CD4-positive, CD25-positive, alpha-beta regulatory T cell (primary cell): ENCODE measurements at regions not wholly inside any gene's neighbourhood (a gene's known extent, or its start where the extent isn't known, plus 50 kb on each side); places are given as distances from the start of the nearest gene placed in this dataset.
"Not testable (repeated sequence)": the region's sequence is repeated elsewhere in the genome, so short reads cannot be mapped to it uniquely, and the experiment has no call there.

Experiments
- ATAC-seq, 2 donors: fragments of 150-1000 bp; cut with Tn5 transposase; one replicate each; pipeline ENCODE4 v1.10.0; 2021; ENCODE audit warnings: low read depth in 2 of 2, moderate number of reproducible peaks in 2 of 2, moderate library complexity in 1 of 2
- DNase-seq, 3 donors: peaks; one replicate each; pipeline versions ENCODE4 v3.0.0 to v3.0.0-alpha.2; 2012 to 2022; ENCODE audit warnings: mixed read lengths in 1 of 3
- H3K27ac ChIP-seq: one replicate; pipeline ENCODE4 v1.7.0; 2013; ENCODE audit warnings: mild to moderate bottlenecking, low read length; ENCODE audit not compliant: insufficient read depth, poor library complexity, severe bottlenecking
- H3K27me3 ChIP-seq: one replicate; pipeline ENCODE4 v1.7.0; 2013; ENCODE audit warnings: low read length; ENCODE audit not compliant: control insufficient read depth, insufficient read depth
- H3K36me3 ChIP-seq: one replicate; pipeline ENCODE4 v1.7.0; 2013; ENCODE audit warnings: mild to moderate bottlenecking, low read length, moderate library complexity; ENCODE audit not compliant: control insufficient read depth, insufficient read depth
- H3K4me1 ChIP-seq: 2 replicates; pipeline ENCODE4 v1.7.0; 2013; ENCODE audit warnings: mild to moderate bottlenecking, low read length; ENCODE audit not compliant: insufficient read depth, control insufficient read depth, poor library complexity, severe bottlenecking
- H3K4me3 ChIP-seq: one replicate; pipeline ENCODE4 v1.7.0; 2013; ENCODE audit warnings: low read depth, mild to moderate bottlenecking, low read length, moderate library complexity
- H3K9me3 ChIP-seq, 2 experiments: 1 replicate in 1 of 2; 2 replicates in 1 of 2; pipeline ENCODE4 v1.7.0; 2013; ENCODE audit warnings: low read length in 2 of 2, mild to moderate bottlenecking in 1 of 2, moderate library complexity in 1 of 2; ENCODE audit not compliant: control insufficient read depth in 2 of 2
- H3K27ac Mint-ChIP-seq, 3 donors: one replicate each; pipeline ENCODE4 v1.8.0; 2020 to 2022; ENCODE audit warnings: mild to moderate bottlenecking in 3 of 3, mixed read lengths in 3 of 3, moderate library complexity in 2 of 3
- H3K27me3 Mint-ChIP-seq: one replicate; pipeline ENCODE4 v1.8.0; 2022; ENCODE audit warnings: mild to moderate bottlenecking, mixed read lengths
- H3K36me3 Mint-ChIP-seq: one replicate; pipeline ENCODE4 v1.8.0; 2020; ENCODE audit warnings: mixed read lengths
- H3K4me1 Mint-ChIP-seq, 4 donors: one replicate each; pipeline ENCODE4 v1.8.0; 2020 to 2022; ENCODE audit warnings: mixed read lengths in 4 of 4, mild to moderate bottlenecking in 1 of 4
- H3K4me3 Mint-ChIP-seq, 4 donors: one replicate each; pipeline ENCODE4 v1.8.0; 2020 to 2022; ENCODE audit warnings: mild to moderate bottlenecking in 4 of 4, mixed read lengths in 4 of 4, moderate library complexity in 3 of 4
- H3K9me3 Mint-ChIP-seq, 7 donors: one replicate each; pipeline ENCODE4 v1.8.0; 2020 to 2022; ENCODE audit warnings: mixed read lengths in 7 of 7, mild to moderate bottlenecking in 3 of 7, moderate library complexity in 2 of 7

GRCh38 chr3:153462545-153462944, 300.5 kb downstream of the RAP2B start:
- no peak overlapping the region for H3K4me3 Mint-ChIP-seq
- H3K9me3 ChIP-seq, result no peaks in the 10 kb centered on the region
- peak in 1 of 3 donors; percentile 4 for DNase-seq
- peaks cover 7% of the 10 kb centered on the region for H3K4me1 ChIP-seq
- no peak overlapping the region for H3K4me3 ChIP-seq
- no peaks in the 10 kb centered on the region for H3K27me3 Mint-ChIP-seq
- peaks cover 0 to 12% (median 7%) of the 10 kb centered on the region in 4 donors for H3K4me1 Mint-ChIP-seq
- no peak overlapping the region for H3K27ac Mint-ChIP-seq
- no peaks in the 10 kb centered on the region for H3K9me3 Mint-ChIP-seq
- no peak for ATAC-seq
- no peaks in the 10 kb centered on the region for H3K36me3 ChIP-seq
- no peaks in the 10 kb centered on the region for H3K36me3 Mint-ChIP-seq
- no peak overlapping the region for H3K27ac ChIP-seq
- H3K27me3 ChIP-seq, result no peaks in the 10 kb centered on the region

- Mint-ChIP-seq H3K27ac (no peak overlapping the region), H3K9me3 (no peaks in the 10 kb centered on the region), H3K27me3 (no peaks in the 10 kb centered on the region), H3K36me3 (no peaks in the 10 kb centered on the region), H3K4me1 (peaks cover 0 to 12% (median 7%) of the 10 kb centered on the region in 4 donors), H3K4me3 (no peak overlapping the region)
- Histone ChIP-seq H3K4me1 (peaks cover 7% of the 10 kb centered on the region), H3K9me3 (no peaks in the 10 kb centered on the region), H3K27ac (no peak overlapping the region), H3K4me3 (no peak overlapping the region), H3K27me3 (no peaks in the 10 kb centered on the region), H3K36me3 (no peaks in the 10 kb centered on the region)
- DNase-seq, result no peak
- no peak for ATAC-seq
Observed at GRCh38 chr3:153463895-153464294, 301.9 kb downstream of the RAP2B start.

- no peak for ATAC-seq
- H3K27me3 Mint-ChIP-seq, result no peaks in the 10 kb centered on the region
Observed at GRCh38 chr3:153469162-153469561, 307.1 kb downstream of the RAP2B start.

GRCh38 chr3:153484842-153485241, 322.8 kb downstream of the RAP2B start:
- Mint-ChIP-seq H3K4me1 (peaks cover 0 to 6% (median 0%) of the 10 kb centered on the region in 4 donors), H3K9me3 (no peaks in the 10 kb centered on the region), H3K36me3 (no peaks in the 10 kb centered on the region), H3K27me3 (no peaks in the 10 kb centered on the region), H3K27ac (peak overlapping the region in 1 of 3 donors; percentile 28), H3K4me3 (no peak overlapping the region)
- Histone ChIP-seq H3K4me1 (no peaks in the 10 kb centered on the region), H3K4me3 (no peak overlapping the region), H3K27me3 (no peaks in the 10 kb centered on the region), H3K9me3 (no peaks in the 10 kb centered on the region), H3K27ac (no peak overlapping the region), H3K36me3 (no peaks in the 10 kb centered on the region)
- ATAC-seq, result no peak
- DNase-seq, result no peak

More at GRCh38 chr3:153469162-153469561, 307.1 kb downstream of the RAP2B start:
- Mint-ChIP-seq H3K4me3 (no peak overlapping the region), H3K27ac (no peak overlapping the region), H3K4me1 (no peaks in the 10 kb centered on the region), H3K36me3 (no peaks in the 10 kb centered on the region), H3K9me3 (no peaks in the 10 kb centered on the region)
- H3K4me1 ChIP-seq, result no peaks in the 10 kb centered on the region
- H3K9me3 ChIP-seq, result no peaks in the 10 kb centered on the region
- no peak overlapping the region for H3K27ac ChIP-seq
- DNase-seq, result no peak
- no peaks in the 10 kb centered on the region for H3K27me3 ChIP-seq
- H3K36me3 ChIP-seq, result no peaks in the 10 kb centered on the region
- no peak overlapping the region for H3K4me3 ChIP-seq

GRCh38 chr3:153495422-153495821, 333.4 kb downstream of the RAP2B start:
- no peak overlapping the region for H3K27ac Mint-ChIP-seq
- H3K4me1 Mint-ChIP-seq, result no peaks in the 10 kb centered on the region
- H3K9me3 Mint-ChIP-seq, result peaks cover 0 to 2% (median 0%) of the 10 kb centered on the region in 7 donors
- DNase-seq, result no peak
- H3K27me3 Mint-ChIP-seq, result peaks cover 4% of the 10 kb centered on the region
- H3K4me3 Mint-ChIP-seq, result no peak overlapping the region
- H3K4me1 ChIP-seq, result no peaks in the 10 kb centered on the region
- no peaks in the 10 kb centered on the region for H3K36me3 Mint-ChIP-seq
- ATAC-seq, result no peak
- H3K36me3 ChIP-seq, result no peaks in the 10 kb centered on the region
- H3K9me3 ChIP-seq, result no peaks in the 10 kb centered on the region
- no peak overlapping the region for H3K4me3 ChIP-seq
- H3K27me3 ChIP-seq, result no peaks in the 10 kb centered on the region
- no peak overlapping the region for H3K27ac ChIP-seq

GRCh38 chr3:153502682-153503081, 340.7 kb downstream of the RAP2B start:
- Histone ChIP-seq H3K27me3 (no peaks in the 10 kb centered on the region), H3K27ac (no peak overlapping the region), H3K4me3 (no peak overlapping the region), H3K36me3 (no peaks in the 10 kb centered on the region), H3K4me1 (no peaks in the 10 kb centered on the region), H3K9me3 (no peaks in the 10 kb centered on the region)
- no peaks in the 10 kb centered on the region for H3K36me3 Mint-ChIP-seq
- DNase-seq (no peak), ATAC-seq (no peak)
- peaks cover 0 to 3% (median 0%) of the 10 kb centered on the region in 7 donors for H3K9me3 Mint-ChIP-seq
- H3K4me1 Mint-ChIP-seq, result no peaks in the 10 kb centered on the region
- peaks cover 4% of the 10 kb centered on the region for H3K27me3 Mint-ChIP-seq
- no peak overlapping the region for H3K27ac Mint-ChIP-seq
- H3K4me3 Mint-ChIP-seq, result no peak overlapping the region

- Histone ChIP-seq H3K27ac (no peak overlapping the region), H3K36me3 (no peaks in the 10 kb centered on the region), H3K27me3 (no peaks in the 10 kb centered on the region), H3K9me3 (no peaks in the 10 kb centered on the region), H3K4me1 (no peaks in the 10 kb centered on the region), H3K4me3 (no peak overlapping the region)
- Mint-ChIP-seq H3K9me3 (peaks cover 0 to 3% (median 0%) of the 10 kb centered on the region in 7 donors), H3K27me3 (peaks cover 4% of the 10 kb centered on the region), H3K36me3 (no peaks in the 10 kb centered on the region), H3K4me1 (no peaks in the 10 kb centered on the region), H3K27ac (no peak overlapping the region), H3K4me3 (no peak overlapping the region)
- ATAC-seq (no peak), DNase-seq (no peak)
Observed at GRCh38 chr3:153503873-153504272, 341.8 kb downstream of the RAP2B start.

- not testable (repeated sequence) for H3K36me3 ChIP-seq, H3K9me3 ChIP-seq, H3K4me3 Mint-ChIP-seq, H3K4me1 Mint-ChIP-seq, H3K4me1 ChIP-seq, H3K4me3 ChIP-seq, H3K36me3 Mint-ChIP-seq, H3K27ac Mint-ChIP-seq, H3K27ac ChIP-seq, DNase-seq, ATAC-seq, H3K9me3 Mint-ChIP-seq, H3K27me3 Mint-ChIP-seq, H3K27me3 ChIP-seq
Observed at GRCh38 chr3:153506205-153506604, 344.2 kb downstream of the RAP2B start.
